GM20000 (cell line): ENCODE measurements at regions not wholly inside any gene's neighbourhood (a gene's known extent, or its start where the extent isn't known, plus 50 kb on each side); places are given as distances from the start of the nearest gene placed in this dataset.

Experiments used
- DNase-seq: peaks from one replicate; pipeline ENCODE4 v3.0.0; 2012; ENCODE audit warnings: low spot score
- TF ChIP-seq, protein P1 (sequence below): IDR thresholded peaks from 2 replicates; pipeline ENCODE4 v1.5.1; 2012; ENCODE audit warnings: mild to moderate bottlenecking, control low read depth; ENCODE audit errors: extremely low read depth, missing control alignments

DNA sequence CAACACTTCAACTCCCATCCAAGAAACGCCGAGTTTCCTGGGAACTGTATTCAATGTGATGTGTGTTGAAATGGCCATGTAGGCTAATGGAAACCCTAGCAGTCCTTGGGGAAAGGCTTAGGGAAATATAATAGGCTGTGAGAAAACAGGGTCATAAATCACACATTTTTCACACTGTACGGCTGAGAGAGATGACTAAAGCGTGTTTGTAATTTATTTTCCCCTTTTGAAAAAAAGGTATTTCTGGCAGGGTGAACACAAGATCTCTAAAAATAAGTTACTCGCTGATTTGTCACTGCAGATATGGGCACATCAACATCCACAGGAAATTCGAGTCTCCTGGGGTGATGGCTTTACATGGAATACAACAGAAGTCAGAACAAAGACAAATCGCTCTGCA is 109.6 kb upstream of the ST6GAL2 start:
- TF ChIP-seq, protein P1, sequence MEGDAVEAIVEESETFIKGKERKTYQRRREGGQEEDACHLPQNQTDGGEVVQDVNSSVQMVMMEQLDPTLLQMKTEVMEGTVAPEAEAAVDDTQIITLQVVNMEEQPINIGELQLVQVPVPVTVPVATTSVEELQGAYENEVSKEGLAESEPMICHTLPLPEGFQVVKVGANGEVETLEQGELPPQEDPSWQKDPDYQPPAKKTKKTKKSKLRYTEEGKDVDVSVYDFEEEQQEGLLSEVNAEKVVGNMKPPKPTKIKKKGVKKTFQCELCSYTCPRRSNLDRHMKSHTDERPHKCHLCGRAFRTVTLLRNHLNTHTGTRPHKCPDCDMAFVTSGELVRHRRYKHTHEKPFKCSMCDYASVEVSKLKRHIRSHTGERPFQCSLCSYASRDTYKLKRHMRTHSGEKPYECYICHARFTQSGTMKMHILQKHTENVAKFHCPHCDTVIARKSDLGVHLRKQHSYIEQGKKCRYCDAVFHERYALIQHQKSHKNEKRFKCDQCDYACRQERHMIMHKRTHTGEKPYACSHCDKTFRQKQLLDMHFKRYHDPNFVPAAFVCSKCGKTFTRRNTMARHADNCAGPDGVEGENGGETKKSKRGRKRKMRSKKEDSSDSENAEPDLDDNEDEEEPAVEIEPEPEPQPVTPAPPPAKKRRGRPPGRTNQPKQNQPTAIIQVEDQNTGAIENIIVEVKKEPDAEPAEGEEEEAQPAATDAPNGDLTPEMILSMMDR = no peak
- DNase-seq = no peak

DNA sequence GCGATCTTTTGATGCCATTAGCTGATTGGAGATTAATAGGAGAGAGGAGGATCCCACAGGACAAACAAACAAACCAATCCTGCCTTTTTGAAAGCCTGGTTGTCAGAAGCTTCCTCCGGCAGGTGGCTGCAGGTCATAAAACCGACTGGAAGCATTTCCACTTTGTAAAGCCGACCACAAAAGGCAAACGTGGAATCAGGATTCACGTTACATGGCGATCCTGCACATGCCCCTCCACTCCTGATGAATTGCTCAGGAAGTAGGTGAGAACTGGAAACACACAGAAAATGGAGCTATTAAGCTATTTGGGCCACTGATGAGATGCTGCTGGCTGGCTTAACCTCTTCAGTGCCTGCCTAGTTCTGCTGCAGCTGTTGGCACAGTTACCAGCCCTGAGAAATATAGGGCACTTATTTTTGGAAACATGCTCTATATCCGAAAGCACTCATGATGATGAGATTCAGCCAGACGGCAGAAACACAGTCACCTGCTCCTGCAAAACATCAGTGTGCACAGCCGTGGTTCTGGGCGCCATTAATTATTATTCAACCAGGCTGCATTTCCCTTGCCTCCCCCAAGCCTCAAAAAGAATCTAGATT is 110.3 kb upstream of the ST6GAL2 start:
- TF ChIP-seq, protein P1 = no peak

DNA sequence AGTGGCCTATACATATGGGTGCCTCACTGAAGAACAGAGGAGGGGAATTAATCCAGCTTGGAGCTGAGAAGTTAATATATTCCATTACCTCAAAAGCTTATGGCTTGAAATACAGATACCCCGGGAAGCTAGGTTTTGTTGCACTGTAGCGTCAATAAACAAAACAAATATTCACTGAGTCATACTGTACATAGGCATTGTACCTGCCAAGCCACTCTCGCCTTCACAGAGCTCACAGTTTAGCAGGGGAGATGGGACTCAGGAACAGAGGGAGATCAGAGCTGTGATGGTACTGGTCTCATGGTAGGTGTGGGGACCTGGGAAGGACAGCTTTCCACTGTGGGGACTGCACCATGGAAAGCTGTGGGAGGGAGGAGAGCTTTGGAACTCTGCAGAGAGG is 111.2 kb upstream of the ST6GAL2 start:
- no peak for DNase-seq
- TF ChIP-seq, protein P1 = no peak

More for the DNA sequence above, 110.3 kb upstream of the ST6GAL2 start:
- no peak for DNase-seq

DNA sequence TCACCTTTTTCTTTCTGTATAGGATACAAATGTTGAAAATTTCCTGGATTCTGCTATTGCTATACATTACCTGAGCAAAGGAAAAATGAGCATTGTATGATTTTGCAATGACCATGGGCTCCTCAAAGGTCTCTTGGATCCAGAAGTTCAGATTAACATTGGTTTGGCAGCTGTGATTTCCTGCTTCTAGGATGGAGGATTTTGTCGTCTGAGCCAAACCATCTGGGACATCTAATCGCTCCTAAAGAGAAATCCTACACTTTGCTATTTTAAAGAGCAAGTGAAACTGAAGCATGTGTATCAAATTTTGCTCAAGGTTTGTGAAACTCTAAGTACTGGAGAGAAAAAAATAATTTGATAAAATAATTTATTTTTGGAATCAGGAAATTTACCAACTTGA is 115.1 kb upstream of the ST6GAL2 start:
- DNase-seq = no peak
- TF ChIP-seq, protein P1 = no peak

DNA sequence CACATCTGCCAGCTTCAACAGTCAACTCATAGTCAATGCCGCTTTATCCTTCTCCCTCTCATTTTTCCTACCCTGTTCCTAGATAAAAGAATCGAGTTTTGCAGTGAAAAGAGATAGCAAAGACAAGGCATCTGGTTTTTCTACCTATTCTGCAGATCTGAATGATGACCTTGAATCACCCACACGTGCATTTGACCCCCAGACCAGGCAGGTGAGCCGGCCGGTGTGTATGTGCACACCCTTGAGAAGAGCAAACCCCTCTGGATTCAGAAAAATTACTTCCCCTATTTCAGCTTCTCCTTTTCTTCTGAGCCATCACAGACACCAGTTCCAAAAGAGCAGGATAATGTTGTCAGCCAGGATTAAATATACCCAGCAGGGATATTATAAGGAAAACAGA is 115.6 kb upstream of the ST6GAL2 start:
- DNase-seq = no peak
- TF ChIP-seq, protein P1 = no peak

DNA sequence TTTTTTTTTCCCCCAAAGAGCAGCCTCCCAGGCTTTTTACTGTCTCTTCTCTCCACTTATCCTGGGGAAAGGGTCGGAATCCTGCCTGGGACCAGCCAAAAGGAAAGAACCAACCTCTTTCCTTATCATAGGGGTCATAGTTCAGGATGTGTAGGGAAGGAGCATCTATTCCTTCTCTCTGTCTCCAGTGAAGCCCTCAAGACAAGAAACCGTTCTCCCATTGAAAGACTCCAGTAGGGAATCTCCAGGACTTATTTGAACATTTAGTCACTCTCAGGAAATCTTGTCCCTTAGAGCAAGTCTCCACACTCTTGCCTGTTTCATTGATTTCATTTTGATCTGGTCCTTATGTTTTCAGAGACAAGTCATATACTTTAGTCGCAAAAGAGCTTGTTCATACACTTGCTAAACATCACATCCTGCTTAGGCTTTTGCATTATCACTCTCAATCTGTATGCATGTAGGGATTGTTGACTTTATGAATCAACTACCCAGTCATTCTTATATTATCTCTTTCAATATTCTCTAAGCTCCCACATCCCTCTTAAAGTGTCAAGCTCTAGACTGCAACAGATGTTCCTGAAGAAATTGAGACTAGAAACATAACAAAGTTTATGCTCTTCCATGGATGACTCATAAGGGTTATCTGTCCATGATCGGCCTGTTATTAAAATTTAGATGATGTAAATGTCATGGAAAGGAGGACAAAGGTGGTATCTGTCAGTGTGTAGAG is 116.2 kb upstream of the ST6GAL2 start:
- TF ChIP-seq, protein P1 = no peak
- DNase-seq = no peak

DNA sequence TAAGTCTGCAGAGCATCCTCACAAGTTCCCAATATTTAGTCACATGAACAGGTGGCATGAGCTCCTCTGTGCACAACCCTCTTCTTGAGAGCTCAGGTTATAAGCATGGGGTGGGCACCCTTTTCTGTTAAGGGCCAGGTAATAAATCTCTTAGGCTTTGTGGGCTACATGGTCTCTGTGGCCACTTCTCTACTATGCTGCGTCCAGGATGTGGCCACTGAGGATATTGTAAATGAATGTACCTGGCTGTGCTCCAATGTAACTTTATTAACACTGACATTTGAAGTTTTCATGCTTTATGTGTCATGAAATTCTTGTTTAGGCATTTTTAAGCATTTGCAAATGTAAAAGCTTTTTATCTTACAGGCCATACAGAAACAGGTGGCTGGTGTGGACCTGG is 116.8 kb upstream of the ST6GAL2 start:
- DNase-seq = no peak
- TF ChIP-seq, protein P1 = no peak
